DOHH2 (cell line): ENCODE measurements at regions not wholly inside any gene's neighbourhood (a gene's known extent, or its start where the extent isn't known, plus 50 kb on each side); places are given as distances from the start of the nearest gene placed in this dataset.

Experiments used
- EZH2phosphoT487 ChIP-seq: fragments of 200-600 bp; sonication (generic); IDR thresholded peaks from 2 replicates; pipeline ENCODE4 v1.6.1; 2017; ENCODE audit warnings: borderline replicate concordance, mild to moderate bottlenecking, antibody characterized with exemption, low read length, moderate library complexity, mixed read lengths
- TF ChIP-seq, protein P1 (sequence below): fragments of 200-600 bp; sonication (generic); IDR thresholded peaks from one replicate; pipeline ENCODE4 v1.5.1; 2014; ENCODE audit warnings: antibody characterized with exemption, mild to moderate bottlenecking, low read depth, low read length; ENCODE audit not compliant: poor library complexity, severe bottlenecking

DNA sequence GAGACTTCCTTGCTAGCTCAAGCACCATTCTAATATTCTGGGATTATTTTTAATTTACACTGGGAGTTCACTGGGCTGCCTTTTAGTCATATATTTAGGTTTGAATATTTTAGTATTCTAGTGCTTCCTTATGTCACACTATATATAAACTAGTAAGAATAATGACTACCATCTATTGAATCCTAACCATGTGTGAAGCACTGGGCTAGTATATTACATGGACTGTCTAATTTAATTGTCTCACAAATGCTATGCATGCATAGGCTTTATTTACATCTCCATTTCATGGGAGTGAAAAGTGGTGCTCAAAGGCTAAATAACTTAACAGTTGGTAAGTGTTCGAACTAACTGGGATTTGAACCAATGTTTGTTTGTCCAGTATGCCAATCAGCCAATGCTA lies 272.4 kb downstream of the RND3 start:
- TF ChIP-seq, protein P1, sequence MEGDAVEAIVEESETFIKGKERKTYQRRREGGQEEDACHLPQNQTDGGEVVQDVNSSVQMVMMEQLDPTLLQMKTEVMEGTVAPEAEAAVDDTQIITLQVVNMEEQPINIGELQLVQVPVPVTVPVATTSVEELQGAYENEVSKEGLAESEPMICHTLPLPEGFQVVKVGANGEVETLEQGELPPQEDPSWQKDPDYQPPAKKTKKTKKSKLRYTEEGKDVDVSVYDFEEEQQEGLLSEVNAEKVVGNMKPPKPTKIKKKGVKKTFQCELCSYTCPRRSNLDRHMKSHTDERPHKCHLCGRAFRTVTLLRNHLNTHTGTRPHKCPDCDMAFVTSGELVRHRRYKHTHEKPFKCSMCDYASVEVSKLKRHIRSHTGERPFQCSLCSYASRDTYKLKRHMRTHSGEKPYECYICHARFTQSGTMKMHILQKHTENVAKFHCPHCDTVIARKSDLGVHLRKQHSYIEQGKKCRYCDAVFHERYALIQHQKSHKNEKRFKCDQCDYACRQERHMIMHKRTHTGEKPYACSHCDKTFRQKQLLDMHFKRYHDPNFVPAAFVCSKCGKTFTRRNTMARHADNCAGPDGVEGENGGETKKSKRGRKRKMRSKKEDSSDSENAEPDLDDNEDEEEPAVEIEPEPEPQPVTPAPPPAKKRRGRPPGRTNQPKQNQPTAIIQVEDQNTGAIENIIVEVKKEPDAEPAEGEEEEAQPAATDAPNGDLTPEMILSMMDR, result no peak
- no peak for TF ChIP-seq EZH2phosphoT487
